Glomerular visceral epithelial cell (primary cell): ENCODE measurements at regions not wholly inside any gene's neighbourhood (a gene's known extent, or its start where the extent isn't known, plus 50 kb on each side); places are given as distances from the start of the nearest gene placed in this dataset.
"Not testable (repeated sequence)": the region's sequence is repeated elsewhere in the genome, so short reads cannot be mapped to it uniquely, and the experiment has no call there.

Source experiments
- DNase-seq: peaks from one replicate; pipeline ENCODE4 v3.0.0-alpha.2; 2016; ENCODE audit errors: extremely low spot score

GRCh38 chr16:29578898-29579297 is 72.7 kb upstream of the NPIPB12 start:
- not testable (repeated sequence) for DNase-seq

GRCh38 chr16:29581764-29582163 is 75.6 kb upstream of the NPIPB12 start:
- DNase-seq: not testable (repeated sequence)

- DNase-seq: not testable (repeated sequence)
These were observed 71.1 kb upstream of the SPN start for GRCh38 chr16:29591919-29592318.

GRCh38 chr16:29594269-29594925 is 68.7 kb upstream of the SPN start:
- DNase-seq: not testable (repeated sequence)

GRCh38 chr16:29594926-29595838 is 67.9 kb upstream of the SPN start:
- DNase-seq: peak; percentile 89

- peak; percentile 13 for DNase-seq
These were observed 66.0 kb upstream of the SPN start for GRCh38 chr16:29597030-29597429.

GRCh38 chr16:29600111-29601000 is 62.7 kb upstream of the SPN start:
- not testable (repeated sequence) for DNase-seq

GRCh38 chr16:29602247-29602625 is 60.8 kb upstream of the SPN start:
- not testable (repeated sequence) for DNase-seq

- not testable (repeated sequence) for DNase-seq
These were observed 60.4 kb upstream of the SPN start for GRCh38 chr16:29602683-29603088.

- peak; percentile 86 for DNase-seq
These were observed 58.2 kb upstream of the SPN start for GRCh38 chr16:29604631-29605549.

- not testable (repeated sequence) for DNase-seq
These were observed 57.3 kb upstream of the SPN start for GRCh38 chr16:29605593-29606205.

- DNase-seq: not testable (repeated sequence)
These were observed 56.2 kb upstream of the SPN start for GRCh38 chr16:29606669-29607427.

- not testable (repeated sequence) for DNase-seq
These were observed 55.6 kb upstream of the SPN start for GRCh38 chr16:29607428-29607823.

GRCh38 chr16:29612381-29613306 is 50.4 kb upstream of the SPN start:
- DNase-seq: not testable (repeated sequence)
